Brain microvascular endothelial cell (primary cell): ENCODE measurements at regions not wholly inside any gene's neighbourhood (a gene's known extent, or its start where the extent isn't known, plus 50 kb on each side); places are given as distances from the start of the nearest gene placed in this dataset.

Experiments used
- DNase-seq: peaks from one replicate; pipeline ENCODE4 v3.0.0-alpha.2; 2020
- H3K27ac ChIP-seq: fragments of 250-450 bp; sonication (Bioruptor Pico); 2 replicates; pipeline ENCODE4 v1.5.1; 2020; ENCODE audit warnings: mild to moderate bottlenecking, moderate library complexity
- H3K27me3 ChIP-seq: fragments of 250-450 bp; sonication (Bioruptor Pico); replicated peaks from 2 replicates; pipeline ENCODE4 v1.5.1; 2020; ENCODE audit warnings: mild to moderate bottlenecking
- H3K36me3 ChIP-seq: fragments of 250-450 bp; sonication (Bioruptor Pico); replicated peaks from 2 replicates; pipeline ENCODE4 v1.5.1; 2020; ENCODE audit warnings: mild to moderate bottlenecking
- H3K4me3 ChIP-seq: 2 replicates; pipeline ENCODE4 v1.5.1; 2011; ENCODE audit warnings: low read depth, mild to moderate bottlenecking, control low read depth, low read length, moderate library complexity
- in situ Hi-C: cut with HindIII; loops from 2 replicates; pipeline ENCODE4 v1.10.0; 2017; ENCODE audit warnings: low sequenced_read_pairs, low pct_ligation_motif_present
- TF ChIP-seq, protein P1 (sequence below): IDR thresholded peaks from 2 replicates; pipeline ENCODE4 v1.5.1; 2011; ENCODE audit warnings: low read depth, mild to moderate bottlenecking, moderate library complexity, low read length, control low read depth, inconsistent platforms; ENCODE audit errors: missing control alignments

DNA sequence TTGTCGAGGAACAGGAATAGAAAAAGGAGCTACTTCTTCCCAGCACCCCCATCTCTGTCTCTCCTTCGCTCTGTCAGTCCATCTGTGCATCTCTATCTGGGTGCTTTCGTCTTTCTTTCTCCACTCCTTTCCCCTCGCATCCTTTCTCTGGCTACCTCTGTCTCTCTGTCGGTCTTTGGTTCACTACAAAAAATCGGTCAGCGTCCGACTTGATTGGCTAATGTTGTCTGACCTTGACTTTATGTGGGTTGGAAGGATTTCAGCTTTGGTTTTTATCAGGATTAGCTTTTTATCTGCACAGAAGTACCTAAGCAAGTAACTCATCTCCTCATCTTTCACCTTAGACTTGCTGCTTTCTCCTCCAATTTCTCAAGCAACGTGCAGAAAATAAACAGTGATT is 575.2 kb upstream of the ZNF462 start:
- in situ Hi-C loops: no loop called here
- no peak overlapping the region for H3K27ac ChIP-seq
- no peak overlapping the region for H3K4me3 ChIP-seq
- no peak for DNase-seq
- H3K27me3 ChIP-seq: no peaks in the 10 kb centered on the region
- TF ChIP-seq, protein P1, sequence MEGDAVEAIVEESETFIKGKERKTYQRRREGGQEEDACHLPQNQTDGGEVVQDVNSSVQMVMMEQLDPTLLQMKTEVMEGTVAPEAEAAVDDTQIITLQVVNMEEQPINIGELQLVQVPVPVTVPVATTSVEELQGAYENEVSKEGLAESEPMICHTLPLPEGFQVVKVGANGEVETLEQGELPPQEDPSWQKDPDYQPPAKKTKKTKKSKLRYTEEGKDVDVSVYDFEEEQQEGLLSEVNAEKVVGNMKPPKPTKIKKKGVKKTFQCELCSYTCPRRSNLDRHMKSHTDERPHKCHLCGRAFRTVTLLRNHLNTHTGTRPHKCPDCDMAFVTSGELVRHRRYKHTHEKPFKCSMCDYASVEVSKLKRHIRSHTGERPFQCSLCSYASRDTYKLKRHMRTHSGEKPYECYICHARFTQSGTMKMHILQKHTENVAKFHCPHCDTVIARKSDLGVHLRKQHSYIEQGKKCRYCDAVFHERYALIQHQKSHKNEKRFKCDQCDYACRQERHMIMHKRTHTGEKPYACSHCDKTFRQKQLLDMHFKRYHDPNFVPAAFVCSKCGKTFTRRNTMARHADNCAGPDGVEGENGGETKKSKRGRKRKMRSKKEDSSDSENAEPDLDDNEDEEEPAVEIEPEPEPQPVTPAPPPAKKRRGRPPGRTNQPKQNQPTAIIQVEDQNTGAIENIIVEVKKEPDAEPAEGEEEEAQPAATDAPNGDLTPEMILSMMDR: no peak
- H3K36me3 ChIP-seq: no peaks in the 10 kb centered on the region

DNA sequence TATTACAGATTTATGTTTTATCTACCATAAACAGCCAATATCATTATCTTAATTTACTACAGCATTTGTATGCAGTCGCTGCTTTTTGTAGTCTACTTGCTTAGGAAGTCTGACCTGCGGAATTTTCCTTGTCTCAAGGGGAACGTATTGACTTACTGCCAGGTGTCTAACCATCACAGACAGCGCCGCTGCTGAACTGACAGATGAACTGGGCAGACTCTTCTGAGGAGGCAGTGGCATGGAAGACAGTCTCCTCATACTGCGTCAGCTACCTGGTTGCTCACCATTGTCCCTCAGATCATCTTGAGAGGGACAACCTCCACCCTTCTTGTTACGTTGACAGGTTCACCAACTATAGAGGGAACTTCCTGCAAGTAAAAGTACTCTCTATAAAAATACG is 574.3 kb upstream of the ZNF462 start:
- in situ Hi-C loops: no loop called here
- TF ChIP-seq, protein P1: no peak
- H3K27ac ChIP-seq: no peak overlapping the region
- H3K27me3 ChIP-seq: no peaks in the 10 kb centered on the region
- DNase-seq: no peak
- no peaks in the 10 kb centered on the region for H3K36me3 ChIP-seq
- H3K4me3 ChIP-seq: no peak overlapping the region

DNA sequence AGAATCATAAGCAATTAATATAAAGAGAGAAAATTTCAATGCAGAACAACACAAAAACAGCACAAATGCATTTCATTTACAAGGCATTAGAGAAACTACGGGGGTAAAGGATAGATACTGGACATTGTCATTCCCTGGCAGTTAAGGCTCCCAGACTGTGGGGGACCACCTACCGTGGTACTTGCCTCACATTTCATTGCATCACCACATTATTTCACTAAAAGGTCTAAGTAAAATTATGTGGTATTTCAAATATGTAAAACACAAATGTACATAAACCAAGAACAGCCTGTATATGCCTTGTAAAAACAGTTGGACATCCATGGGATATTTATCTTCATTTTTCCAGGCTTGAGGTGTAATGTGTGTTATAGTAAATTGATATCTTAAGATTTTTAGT is 571.2 kb upstream of the ZNF462 start:
- Histone ChIP-seq H3K27ac (no peak overlapping the region), H3K27me3 (no peaks in the 10 kb centered on the region), H3K4me3 (no peak overlapping the region), H3K36me3 (no peaks in the 10 kb centered on the region)
- DNase-seq: no peak
- TF ChIP-seq, protein P1: no peak
- in situ Hi-C loops: no loop called here

DNA sequence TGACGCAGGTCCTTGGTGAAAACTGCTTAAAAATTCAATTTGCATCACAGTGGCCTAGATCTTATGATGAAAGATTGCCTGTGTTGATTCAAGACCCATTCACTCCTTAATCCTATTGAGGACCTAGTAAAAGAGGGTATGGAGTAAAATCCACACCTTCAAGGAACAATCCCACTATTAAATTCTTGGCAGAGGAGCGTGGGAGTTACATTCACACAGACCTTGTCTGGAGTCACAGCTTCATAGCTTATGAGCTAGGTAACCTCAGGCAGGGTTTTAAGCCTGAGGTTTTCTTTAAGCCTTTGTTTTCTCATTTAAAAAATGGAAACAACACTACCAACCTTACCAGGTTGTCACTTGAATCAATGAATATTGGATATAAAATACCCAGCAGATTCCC is 566.5 kb upstream of the ZNF462 start:
- H3K27ac ChIP-seq: no peak overlapping the region
- TF ChIP-seq, protein P1: no peak
- DNase-seq: no peak
- no peak overlapping the region for H3K4me3 ChIP-seq
- no peaks in the 10 kb centered on the region for H3K36me3 ChIP-seq
- no peaks in the 10 kb centered on the region for H3K27me3 ChIP-seq
- in situ Hi-C loops: no loop called here

DNA sequence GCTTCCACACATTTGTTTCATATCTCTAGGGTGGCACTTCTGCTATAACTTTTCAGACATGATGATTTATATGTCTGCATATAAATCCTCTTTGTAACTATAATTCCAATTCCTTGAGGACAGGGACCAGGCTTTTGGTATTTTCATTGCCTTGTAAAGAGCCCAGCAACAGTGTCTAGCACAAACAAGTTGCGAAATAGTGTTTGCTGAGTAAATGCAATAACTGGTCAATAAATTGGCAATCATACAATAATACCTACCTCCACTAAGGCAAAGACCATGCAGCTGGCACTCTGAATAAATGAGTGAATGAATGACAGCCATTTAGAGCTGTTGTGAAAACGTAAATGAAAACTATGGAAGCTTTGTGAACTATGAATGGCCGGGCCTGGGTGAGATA is 564.0 kb upstream of the ZNF462 start:
- H3K4me3 ChIP-seq: no peak overlapping the region
- H3K27ac ChIP-seq: no peak overlapping the region
- no peaks in the 10 kb centered on the region for H3K27me3 ChIP-seq
- no peaks in the 10 kb centered on the region for H3K36me3 ChIP-seq
- in situ Hi-C loops: no loop called here
- TF ChIP-seq, protein P1: no peak
- no peak for DNase-seq

DNA sequence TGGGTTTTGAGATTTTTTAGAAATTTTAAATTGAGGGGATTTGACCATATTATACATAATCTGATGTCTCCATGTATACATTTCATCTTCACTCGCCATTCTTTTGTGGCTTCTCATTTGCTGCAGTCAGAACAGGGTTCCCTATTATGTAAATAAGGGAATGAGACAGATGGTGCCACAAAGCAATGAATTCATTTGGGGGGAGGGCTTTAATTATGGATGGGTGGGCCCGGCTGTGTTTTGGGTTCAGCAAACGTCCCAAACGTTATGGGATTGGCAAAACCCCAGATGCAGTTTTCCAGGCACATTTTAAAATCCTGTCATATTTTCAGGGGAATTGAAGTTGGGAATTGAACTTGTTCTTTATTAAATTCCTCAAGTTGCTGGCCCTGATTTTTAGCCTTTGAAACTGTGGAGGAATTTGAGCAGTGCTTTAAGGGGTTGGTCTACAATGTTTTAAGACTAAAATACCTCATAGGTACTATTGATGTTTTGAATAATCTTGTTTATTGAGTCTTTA is 558.5 kb upstream of the ZNF462 start:
- in situ Hi-C loops: no loop called here
- DNase-seq: no peak
- TF ChIP-seq, protein P1: no peak

More for the DNA sequence above, 558.5 kb upstream of the ZNF462 start:
- H3K27ac ChIP-seq: no peak overlapping the region
- H3K36me3 ChIP-seq: no peaks in the 10 kb centered on the region
- H3K27me3 ChIP-seq: no peaks in the 10 kb centered on the region
- H3K4me3 ChIP-seq: no peak overlapping the region
